Middle frontal gyrus (tissue), 1 donor: ENCODE measurements at regions not wholly inside any gene's neighbourhood (a gene's known extent, or its start where the extent isn't known, plus 50 kb on each side); places are given as distances from the start of the nearest gene placed in this dataset.
"Not testable (repeated sequence)": the region's sequence is repeated elsewhere in the genome, so short reads cannot be mapped to it uniquely, and the experiment has no call there.

ENCODE experiments used
- DNase-seq: peaks from one replicate; pipeline ENCODE4 v3.0.0-alpha.2; 2015; ENCODE audit warnings: low spot score; ENCODE audit errors: extremely low spot score

DNA sequence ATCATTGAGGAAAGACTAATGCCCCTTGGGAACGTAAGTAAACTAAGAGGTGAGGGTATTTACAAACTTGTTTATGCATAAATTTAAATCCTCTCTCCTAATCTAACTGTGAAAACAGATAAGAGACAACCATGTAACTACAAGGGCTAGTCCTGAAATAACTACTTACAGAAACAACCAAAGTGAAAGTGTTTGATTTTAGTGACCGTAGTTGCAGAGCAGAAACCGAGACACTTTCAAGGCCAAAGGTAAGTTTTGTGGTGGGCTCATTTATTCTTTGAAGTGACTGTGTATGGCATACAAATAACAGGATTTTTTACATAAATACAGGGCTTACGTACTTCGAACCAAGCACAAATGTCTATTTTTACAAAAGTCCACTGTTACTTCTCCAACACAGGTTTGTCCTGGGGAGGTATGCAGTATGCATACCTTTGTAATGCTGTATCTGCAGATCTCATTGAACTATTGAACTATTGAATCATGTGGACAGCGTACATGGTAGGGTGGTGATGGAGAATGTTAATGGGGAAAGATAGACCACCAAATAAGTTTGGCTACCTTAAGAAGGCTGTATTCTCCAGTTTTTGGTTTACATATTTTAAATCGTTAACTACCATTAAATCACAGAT, 99.6 kb upstream of the RBMS3 start:
- no peak for DNase-seq

DNA sequence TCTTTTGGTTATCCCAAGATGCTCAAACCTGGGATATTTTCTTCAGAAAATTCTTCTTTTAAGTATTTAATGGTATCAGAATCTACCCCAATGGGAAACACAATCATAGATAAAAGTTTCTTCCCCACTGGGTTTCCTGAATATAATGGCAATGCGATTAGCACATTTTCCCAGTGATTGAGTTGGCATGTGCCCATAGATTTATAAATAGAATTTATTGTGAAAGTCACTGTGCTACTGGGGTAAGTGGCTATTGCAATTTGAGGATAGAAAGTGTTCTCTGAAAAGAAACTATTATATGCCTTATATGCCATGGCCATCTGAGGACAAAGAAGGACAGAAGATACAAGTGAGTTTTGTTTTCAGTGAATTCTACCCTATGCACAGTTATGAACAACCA, 99.0 kb upstream of the RBMS3 start:
- no peak for DNase-seq

DNA sequence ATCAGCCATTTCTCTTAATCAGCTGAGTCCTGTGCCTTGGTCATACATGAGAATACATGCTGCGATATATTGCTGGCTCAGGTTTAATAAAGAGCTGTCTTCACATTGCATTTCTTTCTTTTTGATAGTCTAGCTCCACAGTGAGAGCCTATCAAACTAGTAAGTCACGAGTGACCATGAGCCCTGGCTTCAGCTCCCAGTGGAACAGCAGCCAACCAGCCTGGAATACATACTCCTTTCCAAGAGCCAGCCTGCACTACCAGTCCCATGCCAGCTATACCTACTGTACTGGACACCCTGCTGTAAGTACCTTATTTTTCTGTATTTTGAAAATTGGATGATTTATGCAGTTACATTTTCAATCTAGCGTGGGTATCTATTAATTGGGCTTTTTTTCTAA, 98.0 kb upstream of the RBMS3 start:
- DNase-seq: not testable (repeated sequence)

DNA sequence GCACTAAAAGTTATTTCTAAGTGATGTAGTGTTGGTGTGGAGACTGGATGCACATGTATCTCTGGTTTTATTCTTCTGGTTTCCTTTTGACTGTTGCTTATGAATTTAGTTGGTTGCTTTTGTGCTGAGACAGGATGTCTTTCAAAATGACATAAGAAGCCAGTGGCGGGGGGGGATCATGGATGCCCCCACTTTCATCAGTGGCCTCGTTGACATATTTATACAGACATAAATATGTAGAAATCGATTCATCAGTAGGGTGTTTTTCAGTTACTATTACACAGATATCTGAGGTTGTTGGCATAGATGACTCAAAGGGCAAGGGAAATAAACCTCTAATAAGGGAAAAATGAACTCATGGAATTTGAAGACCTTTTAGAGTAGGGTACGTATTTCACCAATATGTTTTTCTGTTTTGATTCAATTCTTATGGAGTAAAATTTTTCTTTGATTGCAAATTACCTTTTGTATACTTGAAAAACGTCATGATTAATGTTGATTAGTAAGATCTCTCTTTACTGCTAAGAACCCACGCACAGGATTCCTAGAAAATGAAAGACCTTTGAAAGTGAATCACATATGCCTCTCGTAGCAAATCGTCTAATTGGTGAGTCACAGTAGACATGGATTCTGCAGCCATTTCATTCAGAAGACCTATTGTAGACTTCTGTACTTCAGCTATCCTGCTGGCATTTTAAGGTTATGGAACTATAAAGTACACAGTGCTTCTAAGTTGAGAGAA, 97.4 kb upstream of the RBMS3 start:
- DNase-seq: no peak

- no peak for DNase-seq
These were observed 95.2 kb upstream of the RBMS3 start for GRCh38 chr3:29185706-29186105.

DNA sequence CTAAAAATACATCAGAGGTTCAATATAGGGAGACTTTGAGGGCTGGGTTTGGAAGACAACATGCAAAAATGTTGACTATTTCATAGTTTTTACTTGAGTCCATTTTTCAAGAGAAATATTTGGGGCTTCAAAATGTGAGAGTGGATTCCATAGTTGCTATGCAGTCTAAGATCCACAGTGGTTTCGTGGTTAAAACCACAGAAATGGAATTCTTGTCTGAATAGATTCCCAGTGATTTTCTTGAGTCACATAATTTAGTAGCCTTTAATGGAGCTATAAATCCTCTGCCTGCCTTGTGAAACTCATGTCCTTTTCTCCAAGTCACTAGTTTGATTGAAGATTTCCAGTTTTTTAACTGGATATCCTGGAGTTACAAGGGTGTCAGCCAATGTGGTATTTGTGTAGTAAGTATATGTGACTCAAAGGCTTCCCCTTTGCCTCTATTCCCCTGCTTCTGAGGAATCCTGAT, 94.7 kb upstream of the RBMS3 start:
- no peak for DNase-seq

GRCh38 chr3:29186982-29187725, 93.7 kb upstream of the RBMS3 start:
- no peak for DNase-seq

DNA sequence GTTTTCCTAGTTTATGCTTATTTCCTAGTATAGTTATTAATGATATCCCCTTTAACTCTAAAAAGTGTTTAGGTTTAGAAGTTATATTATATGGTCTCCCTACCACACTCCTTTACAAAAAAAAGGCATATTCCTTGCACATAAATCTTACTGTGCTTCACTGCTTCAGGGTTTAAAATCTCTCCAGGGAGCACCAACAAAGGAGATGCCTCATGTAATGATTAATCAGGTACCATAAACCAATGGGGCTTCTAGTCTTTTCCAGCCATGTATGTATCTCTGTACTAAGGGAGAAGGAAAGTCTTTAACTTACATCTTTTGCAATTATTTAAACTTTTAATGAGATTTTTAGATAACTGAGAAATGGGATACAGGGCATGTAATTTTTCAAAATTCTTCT, 91.5 kb upstream of the RBMS3 start:
- no peak for DNase-seq

- no peak for DNase-seq
These were observed 86.7 kb upstream of the RBMS3 start for GRCh38 chr3:29194139-29194538.

- DNase-seq: no peak
These were observed 85.8 kb upstream of the RBMS3 start for GRCh38 chr3:29195056-29195455.

- no peak for DNase-seq
These were observed 79.3 kb upstream of the RBMS3 start for GRCh38 chr3:29201604-29202003.

DNA sequence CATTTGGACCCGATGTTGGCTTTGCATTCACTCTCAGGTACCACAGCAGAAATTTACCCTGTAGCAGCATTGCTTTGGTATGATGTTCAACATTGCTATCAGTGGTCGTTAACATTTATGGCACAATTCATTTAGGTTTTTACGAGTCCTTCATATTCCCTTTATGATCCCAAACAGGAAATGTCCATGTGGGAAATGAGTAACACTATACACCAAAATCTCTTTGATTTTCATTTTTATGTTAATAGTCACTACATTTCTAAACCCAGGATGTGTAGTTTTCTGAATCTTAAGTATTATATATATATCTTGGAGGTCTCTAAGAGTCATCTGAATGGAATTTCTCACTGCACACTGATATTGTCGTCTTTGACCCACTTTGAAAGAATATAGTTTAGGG, 78.5 kb upstream of the RBMS3 start:
- DNase-seq: no peak

- no peak for DNase-seq
These were observed 77.0 kb upstream of the RBMS3 start for GRCh38 chr3:29203851-29204250.

DNA sequence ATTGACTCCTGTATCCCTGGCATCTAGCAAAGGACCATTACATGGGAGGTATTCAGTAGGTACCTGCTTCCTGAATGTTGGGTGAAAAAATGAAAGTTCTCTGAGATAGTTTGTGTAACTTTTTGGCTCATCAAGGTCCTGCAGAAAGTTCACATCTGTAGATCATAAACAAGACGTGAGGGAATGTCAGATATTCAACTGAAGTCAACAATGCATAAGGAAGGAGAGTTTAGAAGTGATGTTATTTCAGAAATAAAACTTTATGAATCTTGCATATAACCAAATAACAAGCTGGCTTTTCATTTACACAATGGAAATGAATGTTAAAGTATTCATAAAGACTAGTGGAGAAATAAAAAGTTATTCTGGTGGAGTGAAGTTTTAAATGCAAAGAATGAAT, 73.4 kb upstream of the RBMS3 start:
- no peak for DNase-seq

- DNase-seq: no peak
These were observed 68.0 kb upstream of the RBMS3 start for GRCh38 chr3:29212789-29213433.

GRCh38 chr3:29214009-29214658, 66.7 kb upstream of the RBMS3 start:
- no peak for DNase-seq

DNA sequence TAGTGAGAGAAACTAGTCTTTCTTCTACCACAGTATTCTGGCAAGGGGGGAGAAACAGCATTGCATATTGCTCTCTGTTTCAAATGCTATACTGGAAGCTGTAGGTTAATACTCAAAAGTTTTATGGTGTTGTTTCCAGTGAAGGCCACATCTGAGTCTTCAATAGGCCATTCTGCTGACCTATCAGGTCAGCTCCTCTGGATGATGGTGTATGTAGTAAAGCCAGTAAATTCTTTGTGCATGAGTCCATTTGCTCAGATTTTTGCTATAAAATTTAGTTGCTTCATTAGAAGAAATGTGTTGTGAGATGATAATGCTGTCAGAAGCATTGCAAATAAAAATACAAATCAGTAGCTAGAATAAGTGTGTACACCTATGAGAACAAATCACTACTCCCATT, 64.9 kb upstream of the RBMS3 start:
- DNase-seq: no peak

DNA sequence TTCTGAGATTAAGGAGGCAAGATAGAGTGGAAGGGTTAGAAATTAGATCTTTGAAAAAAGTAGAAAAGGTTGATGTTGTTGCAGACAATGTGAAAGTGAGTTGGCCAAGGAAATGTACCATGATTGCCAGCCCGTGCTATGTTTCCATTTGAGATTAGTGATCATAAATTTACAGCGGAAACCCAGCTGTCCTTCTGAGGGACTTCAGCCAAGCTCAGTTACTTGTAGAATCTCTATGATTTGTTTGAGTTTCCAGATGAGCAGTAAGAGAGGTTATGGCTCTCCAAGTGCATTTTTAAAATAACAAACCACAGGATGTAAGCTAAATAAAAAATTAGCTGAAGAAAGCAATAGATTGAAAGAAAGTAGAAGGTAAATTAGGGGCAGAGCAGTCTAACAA, 54.2 kb upstream of the RBMS3 start:
- no peak for DNase-seq

- no peak for DNase-seq
These were observed 53.6 kb upstream of the RBMS3 start for GRCh38 chr3:29227307-29227706.
